ENCODE measurements at regions not wholly inside any gene's neighbourhood (a gene's known extent, or its start where the extent isn't known, plus 50 kb on each side); places are given as distances from the start of the nearest gene placed in this dataset.

DNA sequence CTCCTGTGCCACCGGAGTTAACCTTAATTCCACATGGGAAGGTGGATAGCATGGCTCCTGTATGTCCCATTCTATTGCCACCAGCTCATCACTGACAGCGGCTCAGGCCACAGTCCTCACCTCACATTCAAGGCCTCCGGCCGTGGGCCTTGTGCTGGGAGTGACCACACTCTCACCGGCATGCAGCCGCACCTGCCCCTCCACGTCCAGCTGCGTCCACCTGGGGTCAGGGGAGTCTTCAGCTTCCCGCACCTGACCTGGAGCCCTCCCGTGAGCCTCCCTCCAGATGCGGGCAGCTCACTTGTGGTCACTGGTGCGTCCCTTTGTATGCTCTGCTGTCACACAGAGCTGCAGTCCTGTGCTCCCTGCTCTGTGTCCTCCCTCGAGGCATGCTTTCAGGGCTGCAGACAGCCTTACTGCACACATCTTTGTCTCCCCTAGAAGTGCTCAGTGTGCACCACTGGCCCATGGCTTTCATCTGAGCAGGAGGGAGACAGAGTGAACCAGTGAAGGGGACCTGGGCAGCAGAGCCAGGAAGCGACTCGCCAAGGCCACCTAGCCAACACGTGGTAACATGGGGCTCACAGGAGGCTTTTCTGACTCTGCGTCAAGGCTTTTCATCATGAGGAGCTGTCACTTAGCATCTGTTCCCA lies 210.1 kb downstream of the ERCC6L2 start:
- TF ChIP-seq, protein P1, sequence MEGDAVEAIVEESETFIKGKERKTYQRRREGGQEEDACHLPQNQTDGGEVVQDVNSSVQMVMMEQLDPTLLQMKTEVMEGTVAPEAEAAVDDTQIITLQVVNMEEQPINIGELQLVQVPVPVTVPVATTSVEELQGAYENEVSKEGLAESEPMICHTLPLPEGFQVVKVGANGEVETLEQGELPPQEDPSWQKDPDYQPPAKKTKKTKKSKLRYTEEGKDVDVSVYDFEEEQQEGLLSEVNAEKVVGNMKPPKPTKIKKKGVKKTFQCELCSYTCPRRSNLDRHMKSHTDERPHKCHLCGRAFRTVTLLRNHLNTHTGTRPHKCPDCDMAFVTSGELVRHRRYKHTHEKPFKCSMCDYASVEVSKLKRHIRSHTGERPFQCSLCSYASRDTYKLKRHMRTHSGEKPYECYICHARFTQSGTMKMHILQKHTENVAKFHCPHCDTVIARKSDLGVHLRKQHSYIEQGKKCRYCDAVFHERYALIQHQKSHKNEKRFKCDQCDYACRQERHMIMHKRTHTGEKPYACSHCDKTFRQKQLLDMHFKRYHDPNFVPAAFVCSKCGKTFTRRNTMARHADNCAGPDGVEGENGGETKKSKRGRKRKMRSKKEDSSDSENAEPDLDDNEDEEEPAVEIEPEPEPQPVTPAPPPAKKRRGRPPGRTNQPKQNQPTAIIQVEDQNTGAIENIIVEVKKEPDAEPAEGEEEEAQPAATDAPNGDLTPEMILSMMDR (IDR thresholded peaks at IDR 0.05): no peak
- TF ChIP-seq POLR2A (IDR thresholded peaks at IDR 0.05): no peak

Data from right lobe of liver (tissue), 4 donors.